ENCODE measurements at regions not wholly inside any gene's neighbourhood (a gene's known extent, or its start where the extent isn't known, plus 50 kb on each side); places are given as distances from the start of the nearest gene placed in this dataset.

DNA sequence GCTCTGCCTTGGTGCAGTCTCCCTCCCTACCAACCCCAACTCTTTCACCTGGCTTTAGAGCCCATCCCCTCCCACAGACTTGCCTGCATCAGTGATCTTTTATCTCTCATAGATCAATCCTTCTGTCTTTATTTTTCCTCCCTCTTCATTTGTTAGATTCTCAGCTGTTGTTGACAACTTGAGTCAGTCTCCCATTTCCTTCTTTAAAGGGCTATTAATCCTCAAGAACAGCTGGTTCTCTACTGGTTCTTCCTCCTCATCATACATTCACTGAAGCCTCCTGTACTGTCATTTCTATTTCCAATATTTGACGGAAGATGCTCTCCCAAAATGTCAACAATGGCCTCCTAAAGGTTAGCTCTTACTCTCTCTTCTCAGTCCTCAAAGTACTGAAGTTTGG is 408.2 kb downstream of the TBC1D4 start:
- no peak overlapping the region for H3K4me3 ChIP-seq (ENCODE audit: low read depth, low read length)
- TF ChIP-seq MYC (IDR thresholded peaks at IDR 0.05; ENCODE audit: low read depth, low read length) (no peak), MAX (IDR thresholded peaks at IDR 0.05; ENCODE audit: low read depth, low read length) (no peak), POLR2A (IDR thresholded peaks at IDR 0.05; ENCODE audit: extremely low read depth, insufficient read length) (no peak)
- TF ChIP-seq, protein P1, sequence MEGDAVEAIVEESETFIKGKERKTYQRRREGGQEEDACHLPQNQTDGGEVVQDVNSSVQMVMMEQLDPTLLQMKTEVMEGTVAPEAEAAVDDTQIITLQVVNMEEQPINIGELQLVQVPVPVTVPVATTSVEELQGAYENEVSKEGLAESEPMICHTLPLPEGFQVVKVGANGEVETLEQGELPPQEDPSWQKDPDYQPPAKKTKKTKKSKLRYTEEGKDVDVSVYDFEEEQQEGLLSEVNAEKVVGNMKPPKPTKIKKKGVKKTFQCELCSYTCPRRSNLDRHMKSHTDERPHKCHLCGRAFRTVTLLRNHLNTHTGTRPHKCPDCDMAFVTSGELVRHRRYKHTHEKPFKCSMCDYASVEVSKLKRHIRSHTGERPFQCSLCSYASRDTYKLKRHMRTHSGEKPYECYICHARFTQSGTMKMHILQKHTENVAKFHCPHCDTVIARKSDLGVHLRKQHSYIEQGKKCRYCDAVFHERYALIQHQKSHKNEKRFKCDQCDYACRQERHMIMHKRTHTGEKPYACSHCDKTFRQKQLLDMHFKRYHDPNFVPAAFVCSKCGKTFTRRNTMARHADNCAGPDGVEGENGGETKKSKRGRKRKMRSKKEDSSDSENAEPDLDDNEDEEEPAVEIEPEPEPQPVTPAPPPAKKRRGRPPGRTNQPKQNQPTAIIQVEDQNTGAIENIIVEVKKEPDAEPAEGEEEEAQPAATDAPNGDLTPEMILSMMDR (IDR thresholded peaks at IDR 0.05; ENCODE audit: low read depth, low read length): no peak
- DNase-seq (ENCODE audit: low read depth): no peak

- no peak for DNase-seq (ENCODE audit: low read depth)
- TF ChIP-seq POLR2A (IDR thresholded peaks at IDR 0.05; ENCODE audit: extremely low read depth, insufficient read length) (no peak), MYC (IDR thresholded peaks at IDR 0.05; ENCODE audit: low read depth, low read length) (no peak), MAX (IDR thresholded peaks at IDR 0.05; ENCODE audit: low read depth, low read length) (no peak)
- TF ChIP-seq, protein P1 (IDR thresholded peaks at IDR 0.05; ENCODE audit: low read depth, low read length): no peak
- no peak overlapping the region for H3K4me3 ChIP-seq (ENCODE audit: low read depth, low read length)
Observed at GRCh38 chr13:75072891-75073290, 409.1 kb downstream of the TBC1D4 start.

- DNase-seq (ENCODE audit: low read depth): no peak
- H3K4me3 ChIP-seq (ENCODE audit: low read depth, low read length): no peak overlapping the region
- no peak for TF ChIP-seq MYC (IDR thresholded peaks at IDR 0.05; ENCODE audit: low read depth, low read length)
- TF ChIP-seq POLR2A (IDR thresholded peaks at IDR 0.05; ENCODE audit: extremely low read depth, insufficient read length): no peak
- no peak for TF ChIP-seq MAX (IDR thresholded peaks at IDR 0.05; ENCODE audit: low read depth, low read length)
- TF ChIP-seq, protein P1 (IDR thresholded peaks at IDR 0.05; ENCODE audit: low read depth, low read length): no peak
Observed at GRCh38 chr13:75072368-75072767, 409.6 kb downstream of the TBC1D4 start.

DNA sequence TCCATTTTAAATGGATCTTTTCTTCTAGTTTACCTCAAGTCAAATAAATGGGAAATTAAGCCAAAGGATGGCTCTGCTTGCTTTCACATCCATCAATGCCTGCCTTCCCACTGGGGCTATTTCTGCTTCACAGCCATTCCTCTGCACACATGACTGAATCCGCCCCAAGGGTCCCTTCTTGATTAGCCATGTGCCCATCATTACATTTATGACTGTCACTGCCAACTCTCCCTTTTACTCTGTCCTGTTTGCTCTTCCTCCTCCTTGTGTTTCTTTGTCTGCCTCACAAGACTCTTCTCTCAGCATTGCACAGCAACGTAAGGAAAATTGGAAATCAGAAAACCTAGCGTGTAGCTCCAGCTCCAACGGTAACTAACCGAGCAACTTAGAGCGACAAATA is 410.2 kb downstream of the TBC1D4 start:
- no peak for DNase-seq (ENCODE audit: low read depth)
- no peak overlapping the region for H3K4me3 ChIP-seq (ENCODE audit: low read depth, low read length)

GRCh38 chr13:75071395-75071794 is 410.6 kb downstream of the TBC1D4 start:
- DNase-seq (ENCODE audit: low read depth): no peak
- TF ChIP-seq MYC (IDR thresholded peaks at IDR 0.05; ENCODE audit: low read depth, low read length): no peak
- TF ChIP-seq MAX (IDR thresholded peaks at IDR 0.05; ENCODE audit: low read depth, low read length): no peak
- H3K4me3 ChIP-seq (ENCODE audit: low read depth, low read length): no peak overlapping the region

More for the DNA sequence above, 410.2 kb downstream of the TBC1D4 start:
- TF ChIP-seq MAX (IDR thresholded peaks at IDR 0.05; ENCODE audit: low read depth, low read length): no peak
- TF ChIP-seq MYC (IDR thresholded peaks at IDR 0.05; ENCODE audit: low read depth, low read length): no peak
- no peak for TF ChIP-seq POLR2A (IDR thresholded peaks at IDR 0.05; ENCODE audit: extremely low read depth, insufficient read length)
- TF ChIP-seq, protein P1 (IDR thresholded peaks at IDR 0.05; ENCODE audit: low read depth, low read length): no peak

DNA sequence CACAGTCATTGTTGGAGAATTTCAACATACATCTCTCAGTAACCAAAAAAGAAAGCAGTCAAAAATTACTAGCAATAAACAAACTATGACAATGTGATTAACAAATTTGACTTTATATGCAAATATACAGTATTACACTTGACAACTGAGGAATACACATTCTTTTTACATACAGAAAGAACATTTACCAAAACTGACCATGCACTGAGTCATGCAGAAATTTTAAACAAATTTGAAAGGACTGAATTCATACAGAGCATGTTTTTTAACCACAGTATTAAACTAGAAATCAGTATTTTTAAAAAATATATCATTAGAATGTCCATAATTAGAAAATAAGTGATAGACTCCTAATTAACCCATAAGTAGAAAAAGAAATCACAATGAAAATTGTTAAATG is 420.1 kb downstream of the TBC1D4 start:
- no peak overlapping the region for H3K4me3 ChIP-seq (ENCODE audit: low read depth, low read length)
- TF ChIP-seq, protein P1 (IDR thresholded peaks at IDR 0.05; ENCODE audit: low read depth, low read length): no peak
- TF ChIP-seq POLR2A (IDR thresholded peaks at IDR 0.05; ENCODE audit: extremely low read depth, insufficient read length) (no peak), MYC (IDR thresholded peaks at IDR 0.05; ENCODE audit: low read depth, low read length) (no peak), MAX (IDR thresholded peaks at IDR 0.05; ENCODE audit: low read depth, low read length) (no peak)
- DNase-seq (ENCODE audit: low read depth): no peak

All from NB4 (cell line).